ENCODE measurements at regions not wholly inside any gene's neighbourhood (a gene's known extent, or its start where the extent isn't known, plus 50 kb on each side); places are given as distances from the start of the nearest gene placed in this dataset.

DNA sequence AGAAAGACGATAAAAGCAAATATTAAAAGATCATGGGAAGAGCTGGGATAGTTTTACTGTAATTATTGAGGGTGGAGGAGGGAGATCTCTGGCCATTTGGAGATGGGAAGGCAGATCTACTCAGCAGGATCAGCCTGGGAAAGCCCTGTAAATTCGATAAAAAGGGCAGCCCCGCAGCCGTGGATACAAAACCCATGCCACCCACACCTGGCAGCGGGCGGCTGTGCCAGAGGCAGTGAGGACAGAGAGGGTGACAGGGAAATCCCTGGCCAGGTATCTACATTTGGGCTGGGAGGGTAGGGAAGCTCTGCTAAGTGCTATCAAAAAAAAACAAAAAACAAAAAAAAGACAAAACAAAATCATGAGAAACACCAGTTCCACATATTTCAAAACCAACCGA, 379.2 kb upstream of the IRX1 start:
- ChIA-PET CTCF (no interaction called here), POLR2A (no interaction called here)
- Histone ChIP-seq H3K9me2 (no peaks in the 10 kb centered on the region), H3K27me3 (ENCODE audit: insufficient read depth) (no peaks in the 10 kb centered on the region), H3K79me2 (ENCODE audit: insufficient read depth) (no peaks in the 10 kb centered on the region), H3K4me2 (no peak overlapping the region), H3K27ac (ENCODE audit: low read depth in 2 of 2, low read length in 1 of 2) (no peak overlapping the region), H3K9ac (no peak overlapping the region), H3K9me3 (no peaks in the 10 kb centered on the region), H3K4me1 (ENCODE audit: control insufficient read depth in 1 of 2, insufficient read depth in 2 of 2, low read depth in 1 of 2, low read length in 1 of 2) (no peaks in the 10 kb centered on the region), H3K4me3 (ENCODE audit: low read depth in 2 of 2, low read length in 1 of 2) (no peak overlapping the region), H4K20me1 (ENCODE audit: insufficient read depth) (no peaks in the 10 kb centered on the region), H3F3A (replicated peaks; ENCODE audit: insufficient read depth) (no peaks in the 10 kb centered on the region), H2AFZ (ENCODE audit: low read depth) (no peak overlapping the region), H3K36me3 (replicated peaks in 1 of 2; ENCODE audit: control insufficient read depth in 1 of 2, insufficient read depth in 2 of 2, low read length in 1 of 2) (no peaks in the 10 kb centered on the region)
- TF ChIP-seq SIN3A (IDR thresholded peaks at IDR 0.05; ENCODE audit: borderline replicate concordance, low read depth, low read length) (no peak), MXI1 (IDR thresholded peaks at IDR 0.05; ENCODE audit: low read depth, low read length) (no peak), GATA2 (CRISPR knock-in tag; IDR thresholded peaks at IDR 0.05) (no peak), FOXM1 (IDR thresholded peaks at IDR 0.05; ENCODE audit: low read depth) (no peak), RAD21 (IDR thresholded peaks at IDR 0.05; ENCODE audit: low read length) (no peak), TAF1 (IDR thresholded peaks at IDR 0.05; ENCODE audit: borderline replicate concordance, low read depth, low read length) (no peak), POLR2AphosphoS5 (IDR thresholded peaks at IDR 0.05; ENCODE audit: low read depth, low read length) (no peak), TCF12 (IDR thresholded peaks at IDR 0.05) (no peak), FOSL2 (IDR thresholded peaks at IDR 0.05; ENCODE audit: borderline replicate concordance, low read depth) (no peak)
- TF ChIP-seq, protein P1, sequence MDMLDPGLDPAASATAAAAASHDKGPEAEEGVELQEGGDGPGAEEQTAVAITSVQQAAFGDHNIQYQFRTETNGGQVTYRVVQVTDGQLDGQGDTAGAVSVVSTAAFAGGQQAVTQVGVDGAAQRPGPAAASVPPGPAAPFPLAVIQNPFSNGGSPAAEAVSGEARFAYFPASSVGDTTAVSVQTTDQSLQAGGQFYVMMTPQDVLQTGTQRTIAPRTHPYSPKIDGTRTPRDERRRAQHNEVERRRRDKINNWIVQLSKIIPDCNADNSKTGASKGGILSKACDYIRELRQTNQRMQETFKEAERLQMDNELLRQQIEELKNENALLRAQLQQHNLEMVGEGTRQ (IDR thresholded peaks at IDR 0.05; ENCODE audit: borderline replicate concordance, low read depth, low read length) = no peak
- TF ChIP-seq, protein P2, sequence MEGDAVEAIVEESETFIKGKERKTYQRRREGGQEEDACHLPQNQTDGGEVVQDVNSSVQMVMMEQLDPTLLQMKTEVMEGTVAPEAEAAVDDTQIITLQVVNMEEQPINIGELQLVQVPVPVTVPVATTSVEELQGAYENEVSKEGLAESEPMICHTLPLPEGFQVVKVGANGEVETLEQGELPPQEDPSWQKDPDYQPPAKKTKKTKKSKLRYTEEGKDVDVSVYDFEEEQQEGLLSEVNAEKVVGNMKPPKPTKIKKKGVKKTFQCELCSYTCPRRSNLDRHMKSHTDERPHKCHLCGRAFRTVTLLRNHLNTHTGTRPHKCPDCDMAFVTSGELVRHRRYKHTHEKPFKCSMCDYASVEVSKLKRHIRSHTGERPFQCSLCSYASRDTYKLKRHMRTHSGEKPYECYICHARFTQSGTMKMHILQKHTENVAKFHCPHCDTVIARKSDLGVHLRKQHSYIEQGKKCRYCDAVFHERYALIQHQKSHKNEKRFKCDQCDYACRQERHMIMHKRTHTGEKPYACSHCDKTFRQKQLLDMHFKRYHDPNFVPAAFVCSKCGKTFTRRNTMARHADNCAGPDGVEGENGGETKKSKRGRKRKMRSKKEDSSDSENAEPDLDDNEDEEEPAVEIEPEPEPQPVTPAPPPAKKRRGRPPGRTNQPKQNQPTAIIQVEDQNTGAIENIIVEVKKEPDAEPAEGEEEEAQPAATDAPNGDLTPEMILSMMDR (IDR thresholded peaks at IDR 0.05) = no peak
- TF ChIP-seq, protein P3, sequence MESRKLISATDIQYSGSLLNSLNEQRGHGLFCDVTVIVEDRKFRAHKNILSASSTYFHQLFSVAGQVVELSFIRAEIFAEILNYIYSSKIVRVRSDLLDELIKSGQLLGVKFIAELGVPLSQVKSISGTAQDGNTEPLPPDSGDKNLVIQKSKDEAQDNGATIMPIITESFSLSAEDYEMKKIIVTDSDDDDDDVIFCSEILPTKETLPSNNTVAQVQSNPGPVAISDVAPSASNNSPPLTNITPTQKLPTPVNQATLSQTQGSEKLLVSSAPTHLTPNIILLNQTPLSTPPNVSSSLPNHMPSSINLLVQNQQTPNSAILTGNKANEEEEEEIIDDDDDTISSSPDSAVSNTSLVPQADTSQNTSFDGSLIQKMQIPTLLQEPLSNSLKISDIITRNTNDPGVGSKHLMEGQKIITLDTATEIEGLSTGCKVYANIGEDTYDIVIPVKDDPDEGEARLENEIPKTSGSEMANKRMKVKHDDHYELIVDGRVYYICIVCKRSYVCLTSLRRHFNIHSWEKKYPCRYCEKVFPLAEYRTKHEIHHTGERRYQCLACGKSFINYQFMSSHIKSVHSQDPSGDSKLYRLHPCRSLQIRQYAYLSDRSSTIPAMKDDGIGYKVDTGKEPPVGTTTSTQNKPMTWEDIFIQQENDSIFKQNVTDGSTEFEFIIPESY (IDR thresholded peaks at IDR 0.05; ENCODE audit: borderline replicate concordance, low read depth) = no peak
- DNase-seq = no peak
- WGBS (ENCODE audit: low lambda C conversion rate) = under 1% methylated on average over 7 of the region's 7 CpGs

DNA sequence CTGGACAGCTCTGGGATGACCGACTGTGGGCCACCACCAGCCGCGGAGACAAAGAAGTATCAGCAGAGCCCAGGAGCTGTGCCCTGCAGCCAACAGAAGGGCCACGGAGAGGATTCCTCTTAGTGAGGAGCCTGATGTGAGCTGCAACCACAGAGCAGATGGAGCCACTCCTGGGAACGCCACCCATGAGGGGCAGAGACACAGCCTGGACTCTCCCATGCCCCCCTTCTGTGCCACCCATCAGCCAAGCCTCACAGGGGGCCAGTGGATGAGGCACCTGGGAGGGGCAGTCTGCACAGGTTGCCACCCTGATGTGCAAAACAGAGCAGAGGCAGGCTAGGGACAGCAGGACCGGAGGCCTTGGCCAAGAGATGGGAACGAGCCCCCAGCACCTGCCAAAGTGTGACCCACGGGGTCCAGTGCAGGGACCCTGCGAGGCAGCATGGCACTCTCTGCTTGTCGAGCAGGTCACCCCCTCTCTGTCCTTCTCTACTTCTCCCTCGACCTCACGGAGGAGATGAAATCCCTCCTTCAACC, 380.7 kb upstream of the IRX1 start:
- Histone ChIP-seq H4K20me1 (ENCODE audit: insufficient read depth) (no peaks in the 10 kb centered on the region), H3K27ac (ENCODE audit: low read depth in 2 of 2, low read length in 1 of 2) (no peak overlapping the region), H3K36me3 (replicated peaks in 1 of 2; ENCODE audit: control insufficient read depth in 1 of 2, insufficient read depth in 2 of 2, low read length in 1 of 2) (no peaks in the 10 kb centered on the region), H3K9ac (no peak overlapping the region), H3K4me2 (no peak overlapping the region), H3K79me2 (ENCODE audit: insufficient read depth) (no peaks in the 10 kb centered on the region), H3K9me3 (no peaks in the 10 kb centered on the region), H3K9me2 (no peaks in the 10 kb centered on the region), H3K4me1 (ENCODE audit: control insufficient read depth in 1 of 2, insufficient read depth in 2 of 2, low read depth in 1 of 2, low read length in 1 of 2) (no peaks in the 10 kb centered on the region), H2AFZ (ENCODE audit: low read depth) (no peak overlapping the region), H3K27me3 (ENCODE audit: insufficient read depth) (no peaks in the 10 kb centered on the region), H3K4me3 (ENCODE audit: low read depth in 2 of 2, low read length in 1 of 2) (no peak overlapping the region), H3F3A (replicated peaks; ENCODE audit: insufficient read depth) (no peaks in the 10 kb centered on the region)
- CTCF ChIA-PET = no interaction called here
- no peak for DNase-seq
- POLR2A ChIA-PET = no interaction called here
- TF ChIP-seq CHD2 (IDR thresholded peaks at IDR 0.05; ENCODE audit: low read length, partially characterized antibody) = no peak
- no peak for TF ChIP-seq RAD21 (IDR thresholded peaks at IDR 0.05; ENCODE audit: low read length)
- TF ChIP-seq, protein P4, sequence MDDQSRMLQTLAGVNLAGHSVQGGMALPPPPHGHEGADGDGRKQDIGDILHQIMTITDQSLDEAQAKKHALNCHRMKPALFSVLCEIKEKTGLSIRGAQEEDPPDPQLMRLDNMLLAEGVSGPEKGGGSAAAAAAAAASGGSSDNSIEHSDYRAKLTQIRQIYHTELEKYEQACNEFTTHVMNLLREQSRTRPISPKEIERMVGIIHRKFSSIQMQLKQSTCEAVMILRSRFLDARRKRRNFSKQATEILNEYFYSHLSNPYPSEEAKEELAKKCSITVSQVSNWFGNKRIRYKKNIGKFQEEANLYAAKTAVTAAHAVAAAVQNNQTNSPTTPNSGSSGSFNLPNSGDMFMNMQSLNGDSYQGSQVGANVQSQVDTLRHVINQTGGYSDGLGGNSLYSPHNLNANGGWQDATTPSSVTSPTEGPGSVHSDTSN (IDR thresholded peaks at IDR 0.05) = no peak
- TF ChIP-seq TCF12 (IDR thresholded peaks at IDR 0.05) = no peak
- TF ChIP-seq FOSL2 (IDR thresholded peaks at IDR 0.05; ENCODE audit: borderline replicate concordance, low read depth) = no peak
- TF ChIP-seq MXI1 (IDR thresholded peaks at IDR 0.05; ENCODE audit: low read depth, low read length) = no peak
- TF ChIP-seq FOXJ3 (CRISPR knock-in tag; IDR thresholded peaks at IDR 0.05) = no peak
- no peak for TF ChIP-seq SMC3 (IDR thresholded peaks at IDR 0.05; ENCODE audit: low read depth, low read length)
- TF ChIP-seq, protein P5, sequence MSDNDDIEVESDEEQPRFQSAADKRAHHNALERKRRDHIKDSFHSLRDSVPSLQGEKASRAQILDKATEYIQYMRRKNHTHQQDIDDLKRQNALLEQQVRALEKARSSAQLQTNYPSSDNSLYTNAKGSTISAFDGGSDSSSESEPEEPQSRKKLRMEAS (IDR thresholded peaks at IDR 0.05; ENCODE audit: low read depth) = no peak
- WGBS (ENCODE audit: low lambda C conversion rate) = 4% methylated on average over 5 of the region's 12 CpGs
